GM21390 (cell line): ENCODE measurements at regions not wholly inside any gene's neighbourhood (a gene's known extent, or its start where the extent isn't known, plus 50 kb on each side); places are given as distances from the start of the nearest gene placed in this dataset.

Source experiments
- ATAC-seq: cut with Tn5 transposase; IDR thresholded peaks from one replicate; pipeline ENCODE4 v1.9.1; 2021; ENCODE audit not compliant: unreplicated experiment

- ATAC-seq: no peak
Observed at GRCh38 chr10:118835682-118836326, 81.0 kb upstream of the CACUL1 start.

- no peak for ATAC-seq
Observed at GRCh38 chr10:118838364-118838763, 83.6 kb upstream of the CACUL1 start.

- ATAC-seq: no peak
Observed at GRCh38 chr10:118839348-118839747, 84.6 kb upstream of the CACUL1 start.

GRCh38 chr10:118840071-118840775, 85.5 kb upstream of the CACUL1 start:
- no peak for ATAC-seq

GRCh38 chr10:118840776-118841468, 86.2 kb upstream of the CACUL1 start:
- ATAC-seq: no peak

- no peak for ATAC-seq
Observed at GRCh38 chr10:118841881-118842605, 87.3 kb upstream of the CACUL1 start.

GRCh38 chr10:118842843-118843624, 88.3 kb upstream of the CACUL1 start:
- no peak for ATAC-seq

- ATAC-seq: no peak
Observed at GRCh38 chr10:118843647-118844265, 89.0 kb upstream of the CACUL1 start.

GRCh38 chr10:118844731-118845521, 90.2 kb upstream of the CACUL1 start:
- no peak for ATAC-seq

GRCh38 chr10:118845776-118846175, 91.0 kb upstream of the CACUL1 start:
- no peak for ATAC-seq

- no peak for ATAC-seq
Observed at GRCh38 chr10:118850418-118851061, 95.8 kb upstream of the CACUL1 start.

GRCh38 chr10:118851062-118852035, 96.6 kb upstream of the CACUL1 start:
- ATAC-seq: peak; percentile 81

- no peak for ATAC-seq
Observed at GRCh38 chr10:118853916-118854315, 99.1 kb upstream of the CACUL1 start.

- ATAC-seq: no peak
Observed at GRCh38 chr10:118856106-118856505, 101.3 kb upstream of the CACUL1 start.

GRCh38 chr10:118865998-118866693, 111.4 kb upstream of the CACUL1 start:
- no peak for ATAC-seq

GRCh38 chr10:118867768-118868167, 113.0 kb upstream of the CACUL1 start:
- ATAC-seq: no peak

- no peak for ATAC-seq
Observed at GRCh38 chr10:118868589-118868988, 113.8 kb upstream of the CACUL1 start.
